SK-N-SH (cell line): ENCODE measurements at regions not wholly inside any gene's neighbourhood (a gene's known extent, or its start where the extent isn't known, plus 50 kb on each side); places are given as distances from the start of the nearest gene placed in this dataset.
A peak's percentile ranks its signal among the peaks of the same experiment; 100 is the strongest.

Source experiments
- CTCF ChIA-PET: fragments of 300-600, 350-600 bp; formaldehyde crosslinking; extraction: SDS; loops from one replicate; lab custom pipeline; 2021; lab: Yijun Ruan, JAX
- POLR2A ChIA-PET: fragments of 350-600 bp; sonication (Branson Sonifier 250); formaldehyde crosslinking; extraction: SDS; loops from one replicate; lab custom pipeline; 2020; ENCODE audit warnings: antibody characterized with exemption, inconsistent platforms; lab: Yijun Ruan, JAX
- DNase-seq: peaks from one replicate; pipeline ENCODE4 v3.0.0; 2012
- H2AFZ ChIP-seq: fragments of 200-600 bp; sonication (generic); 2 replicates; pipeline ENCODE4 v1.8.1; 2016; ENCODE audit warnings: antibody characterized with exemption, mild to moderate bottlenecking, low read depth
- H3F3A ChIP-seq: fragments of 200-600 bp; sonication (generic); replicated peaks from 2 replicates; pipeline ENCODE3; 2016; ENCODE audit warnings: antibody characterized with exemption, mild to moderate bottlenecking; ENCODE audit not compliant: insufficient read depth
- H3K27ac ChIP-seq, 2 experiments: fragments of 200-500 bp in 1 of 2; fragments of 200-600 bp in 1 of 2; sonication (Bioruptor generic) in 1 of 2; sonication (generic), shearing (Covaris generic) in 1 of 2; 2 replicates each; pipeline versions ENCODE4 v1.5.1 to v1.6.1; 2014 to 2016; ENCODE audit warnings: low read depth in 2 of 2, inconsistent platforms in 1 of 2, low read length in 1 of 2, mild to moderate bottlenecking in 1 of 2, mixed read lengths in 1 of 2
- H3K27me3 ChIP-seq: fragments of 200-600 bp; sonication (generic), shearing (Covaris generic); 2 replicates; pipeline ENCODE4 v1.6.1; 2016; ENCODE audit warnings: mixed run types; ENCODE audit not compliant: insufficient read depth
- H3K36me3 ChIP-seq, 2 experiments: fragments of 200-500 bp in 1 of 2; fragments of 200-600 bp in 1 of 2; sonication (Bioruptor generic) in 1 of 2; sonication (generic) in 1 of 2; replicated peaks in 1 of 2; 2 replicates each; pipeline versions ENCODE3 to v1.5.1; 2014 to 2016; ENCODE audit warnings: low read length in 1 of 2, mild to moderate bottlenecking in 1 of 2; ENCODE audit not compliant: insufficient read depth in 2 of 2, control insufficient read depth in 1 of 2
- H3K4me1 ChIP-seq, 2 experiments: fragments of 200-500 bp in 1 of 2; fragments of 200-600 bp in 1 of 2; sonication (Bioruptor generic) in 1 of 2; sonication (generic), shearing (Covaris generic) in 1 of 2; 2 replicates each; pipeline versions ENCODE4 v1.5.1 to v1.6.1; 2014 to 2016; ENCODE audit warnings: low read depth in 1 of 2, low read length in 1 of 2, mixed run types in 1 of 2; ENCODE audit not compliant: insufficient read depth in 2 of 2, control insufficient read depth in 1 of 2
- H3K4me2 ChIP-seq: fragments of 200-600 bp; sonication (generic), shearing (Covaris generic); 2 replicates; pipeline ENCODE4 v1.6.1; 2017; ENCODE audit warnings: mixed run types
- H3K4me3 ChIP-seq, 2 experiments: fragments of 200-500 bp in 1 of 2; fragments of 200-600 bp in 1 of 2; sonication (Bioruptor generic) in 1 of 2; sonication (generic), shearing (Covaris generic) in 1 of 2; 2 replicates each; pipeline versions ENCODE4 v1.5.1 to v1.8.1; 2014 to 2016; ENCODE audit warnings: low read depth in 2 of 2, inconsistent platforms in 1 of 2, low read length in 1 of 2, mild to moderate bottlenecking in 1 of 2, mixed read lengths in 1 of 2, moderate library complexity in 1 of 2
- H3K79me2 ChIP-seq: fragments of 200-600 bp; sonication (generic); 2 replicates; pipeline ENCODE4 v1.8.1; 2017; ENCODE audit warnings: mild to moderate bottlenecking; ENCODE audit not compliant: insufficient read depth
- H3K9ac ChIP-seq: fragments of 200-600 bp; sonication (generic); 2 replicates; pipeline ENCODE4 v1.6.1; 2017; ENCODE audit warnings: mixed run types
- H3K9me2 ChIP-seq: fragments of 200-600 bp; sonication (generic); 2 replicates; pipeline ENCODE4 v1.6.1; 2017; ENCODE audit warnings: mixed run types
- H3K9me3 ChIP-seq: fragments of 200-600 bp; sonication (generic); 2 replicates; pipeline ENCODE4 v1.6.1; 2017; ENCODE audit warnings: mixed run types, mild to moderate bottlenecking, moderate library complexity
- H4K20me1 ChIP-seq: fragments of 200-600 bp; sonication (generic); 2 replicates; pipeline ENCODE4 v1.6.1; 2017; ENCODE audit warnings: mild to moderate bottlenecking, mixed run types; ENCODE audit not compliant: insufficient read depth
- CHD2 ChIP-seq: fragments of 150-350 bp; IDR thresholded peaks from 2 replicates; pipeline ENCODE4 v1.6.1; 2018; ENCODE audit warnings: low read length; ENCODE audit not compliant: partially characterized antibody
- ELF1 ChIP-seq: IDR thresholded peaks from 2 replicates; pipeline ENCODE4 v1.4.0; 2012
- EP300 ChIP-seq, 2 experiments: IDR thresholded peaks; 2 replicates each; pipeline versions ENCODE4 v1.4.0 to v1.6.1; 2012; ENCODE audit warnings: borderline replicate concordance in 1 of 2, low read depth in 1 of 2, low read length in 1 of 2
- EZH2phosphoT487 ChIP-seq: fragments of 200-600 bp; sonication (generic); IDR thresholded peaks from 2 replicates; pipeline ENCODE4 v1.6.1; 2017; ENCODE audit warnings: low read depth, mixed run types, mild to moderate bottlenecking, antibody characterized with exemption, moderate library complexity, borderline replicate concordance
- FOSL2 ChIP-seq: IDR thresholded peaks from 2 replicates; pipeline ENCODE4 v1.4.0; 2012; ENCODE audit warnings: low read depth, mild to moderate bottlenecking, moderate library complexity, borderline replicate concordance
- FOXJ3 ChIP-seq: sonication (generic); formaldehyde crosslinking; IDR thresholded peaks from 2 replicates; pipeline ENCODE4 v1.5.1; 2020; ENCODE audit warnings: mild to moderate bottlenecking, missing genetic modification reagents
- GABPA ChIP-seq: IDR thresholded peaks from 2 replicates; pipeline ENCODE4 v1.4.0; 2012; ENCODE audit warnings: low read depth, mild to moderate bottlenecking
- NFIC ChIP-seq: IDR thresholded peaks from 2 replicates; pipeline ENCODE4 v1.4.0; 2012; ENCODE audit warnings: borderline replicate concordance
- NRF1 ChIP-seq: IDR thresholded peaks from 2 replicates; pipeline ENCODE4 v1.6.1; 2012; ENCODE audit warnings: low read depth, mild to moderate bottlenecking, low read length
- POLR2AphosphoS5 ChIP-seq: IDR thresholded peaks from 2 replicates; pipeline ENCODE4 v1.6.1; 2012; ENCODE audit warnings: low read depth, low read length
- RCOR1 ChIP-seq: fragments of 150-350 bp; IDR thresholded peaks from 2 replicates; pipeline ENCODE4 v1.6.1; 2017; ENCODE audit warnings: antibody characterized with exemption, low read length
- RFX5 ChIP-seq: IDR thresholded peaks from 2 replicates; pipeline ENCODE4 v1.6.1; 2012; ENCODE audit warnings: mild to moderate bottlenecking, improper control_type of control experiment, low read length
- RXRA ChIP-seq: IDR thresholded peaks from 2 replicates; pipeline ENCODE4 v1.4.0; 2012; ENCODE audit warnings: low read depth, mild to moderate bottlenecking, borderline replicate concordance
- SIN3A ChIP-seq: IDR thresholded peaks from 2 replicates; pipeline ENCODE4 v1.6.1; 2012; ENCODE audit warnings: low read depth, mild to moderate bottlenecking, low read length, moderate library complexity, borderline replicate concordance
- TCF12 ChIP-seq: IDR thresholded peaks from 2 replicates; pipeline ENCODE4 v1.4.0; 2012
- TEAD4 ChIP-seq: IDR thresholded peaks from 2 replicates; pipeline ENCODE4 v1.4.0; 2012; ENCODE audit warnings: mild to moderate bottlenecking, borderline replicate concordance; ENCODE audit not compliant: insufficient read depth
- WGBS: methylation state at CpG from one replicate; pipeline ENCODE4 v1.1.6; 2017; ENCODE audit warnings: low lambda C conversion rate; 5-methylcytosine and 5-hydroxymethylcytosine counted together
- TF ChIP-seq, protein P1 (sequence below): IDR thresholded peaks from 2 replicates; pipeline ENCODE4 v1.4.0; 2012; ENCODE audit warnings: low read depth, borderline replicate concordance
- TF ChIP-seq, protein P2 (sequence below): fragments of 150-350 bp; IDR thresholded peaks from 2 replicates; pipeline ENCODE4 v1.6.1; 2017; ENCODE audit warnings: antibody characterized with exemption, low read length, low read depth, borderline replicate concordance
- TF ChIP-seq, protein P3 (sequence below): IDR thresholded peaks from 2 replicates; pipeline ENCODE4; 2012
- TF ChIP-seq, protein P4 (sequence below): IDR thresholded peaks from 2 replicates; pipeline ENCODE4 v1.4.0; 2012; ENCODE audit warnings: low read depth, borderline replicate concordance

- TF ChIP-seq NRF1 (no peak), GABPA (no peak), RXRA (no peak), FOSL2 (no peak)
- TF ChIP-seq, protein P1, sequence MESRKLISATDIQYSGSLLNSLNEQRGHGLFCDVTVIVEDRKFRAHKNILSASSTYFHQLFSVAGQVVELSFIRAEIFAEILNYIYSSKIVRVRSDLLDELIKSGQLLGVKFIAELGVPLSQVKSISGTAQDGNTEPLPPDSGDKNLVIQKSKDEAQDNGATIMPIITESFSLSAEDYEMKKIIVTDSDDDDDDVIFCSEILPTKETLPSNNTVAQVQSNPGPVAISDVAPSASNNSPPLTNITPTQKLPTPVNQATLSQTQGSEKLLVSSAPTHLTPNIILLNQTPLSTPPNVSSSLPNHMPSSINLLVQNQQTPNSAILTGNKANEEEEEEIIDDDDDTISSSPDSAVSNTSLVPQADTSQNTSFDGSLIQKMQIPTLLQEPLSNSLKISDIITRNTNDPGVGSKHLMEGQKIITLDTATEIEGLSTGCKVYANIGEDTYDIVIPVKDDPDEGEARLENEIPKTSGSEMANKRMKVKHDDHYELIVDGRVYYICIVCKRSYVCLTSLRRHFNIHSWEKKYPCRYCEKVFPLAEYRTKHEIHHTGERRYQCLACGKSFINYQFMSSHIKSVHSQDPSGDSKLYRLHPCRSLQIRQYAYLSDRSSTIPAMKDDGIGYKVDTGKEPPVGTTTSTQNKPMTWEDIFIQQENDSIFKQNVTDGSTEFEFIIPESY = no peak
- TF ChIP-seq, all 33 proteins: peak for 0
These were observed 548.6 kb downstream of the KIF4B start (continued) for GRCh38 chr5:155562158-155562557.

GRCh38 chr5:155564541-155564940 lies 551.0 kb downstream of the KIF4B start:
- DNase-seq = no peak
- Histone ChIP-seq H3K27me3 (no peaks in the 10 kb centered on the region), H3K4me3 (no peak overlapping the region), H3K36me3 (no peaks in the 10 kb centered on the region), H3K9me2 (no peaks in the 10 kb centered on the region), H3F3A (no peaks in the 10 kb centered on the region), H4K20me1 (no peaks in the 10 kb centered on the region), H2AFZ (no peak overlapping the region), H3K4me2 (no peak overlapping the region)
- POLR2A ChIA-PET = no interaction called here
- CTCF ChIA-PET = no interaction called here
- no peak for TF ChIP-seq RFX5
- TF ChIP-seq CHD2 = no peak
- no peak for TF ChIP-seq SIN3A
- TF ChIP-seq POLR2AphosphoS5 = no peak
- no peak for TF ChIP-seq NRF1
- no peak for TF ChIP-seq NFIC
- TF ChIP-seq, protein P2, sequence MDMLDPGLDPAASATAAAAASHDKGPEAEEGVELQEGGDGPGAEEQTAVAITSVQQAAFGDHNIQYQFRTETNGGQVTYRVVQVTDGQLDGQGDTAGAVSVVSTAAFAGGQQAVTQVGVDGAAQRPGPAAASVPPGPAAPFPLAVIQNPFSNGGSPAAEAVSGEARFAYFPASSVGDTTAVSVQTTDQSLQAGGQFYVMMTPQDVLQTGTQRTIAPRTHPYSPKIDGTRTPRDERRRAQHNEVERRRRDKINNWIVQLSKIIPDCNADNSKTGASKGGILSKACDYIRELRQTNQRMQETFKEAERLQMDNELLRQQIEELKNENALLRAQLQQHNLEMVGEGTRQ = no peak
- TF ChIP-seq, all 33 proteins: peak for 0
- Histone ChIP-seq H3K4me1 (no peaks in the 10 kb centered on the region), H3K9me3 (no peaks in the 10 kb centered on the region), H3K27ac (no peak overlapping the region), H3K79me2 (no peaks in the 10 kb centered on the region), H3K9ac (no peak overlapping the region)
- 48% methylated on average over 12 of the region's 12 CpGs for WGBS

DNA sequence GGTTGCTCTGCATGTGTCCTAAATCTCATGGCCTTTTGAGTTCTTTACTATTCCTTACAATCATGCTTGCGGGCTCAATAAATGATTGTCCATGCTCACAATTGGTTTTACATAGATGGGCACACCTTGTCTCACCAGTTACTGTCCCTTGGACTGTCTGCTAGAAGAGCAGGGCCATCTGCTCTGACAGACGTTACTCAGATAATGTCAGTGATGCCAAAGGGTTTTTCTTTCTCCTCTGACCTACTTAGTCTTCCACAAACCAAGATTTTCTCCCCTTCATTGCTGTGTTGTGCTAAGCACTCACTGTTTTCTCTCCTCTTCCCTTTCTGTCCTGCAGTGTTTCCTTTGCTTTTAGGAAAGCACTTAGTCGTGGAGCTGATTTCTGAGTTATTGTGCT lies 562.3 kb downstream of the KIF4B start:
- peaks cover 0 to 4% of the 10 kb centered on the region in 2 experiments; a peak in 1 of 4 replicates for H3K4me1 ChIP-seq
- H3K79me2 ChIP-seq = no peaks in the 10 kb centered on the region
- CTCF ChIA-PET = interaction anchor here (1.5 kb wide), 1 partner anchor 16 kb away, joined by 3 read pairs; no protein-coding TSS in a partner anchor
- H3K9me2 ChIP-seq = no peaks in the 10 kb centered on the region
- no peaks in the 10 kb centered on the region for H4K20me1 ChIP-seq
- H2AFZ ChIP-seq = no peak overlapping the region
- H3K36me3 ChIP-seq = no peaks in the 10 kb centered on the region
- no peak overlapping the region for H3K9ac ChIP-seq
- H3K4me3 ChIP-seq = no peak overlapping the region
- peak; percentile 15 for DNase-seq
- POLR2A ChIA-PET = no interaction called here
- 4% methylated on average over 3 of the region's 3 CpGs for WGBS
- no peak overlapping the region for H3K4me2 ChIP-seq
- no peaks in the 10 kb centered on the region for H3K9me3 ChIP-seq
- H3F3A ChIP-seq = no peaks in the 10 kb centered on the region
- H3K27me3 ChIP-seq = no peaks in the 10 kb centered on the region
- peak overlapping the region in 1 of 2 experiments; percentile 34; a peak in 1 of 4 replicates for H3K27ac ChIP-seq
- TF ChIP-seq EZH2phosphoT487 = no peak
- TF ChIP-seq GABPA = no peak
- TF ChIP-seq RCOR1 = no peak
- no peak for TF ChIP-seq TEAD4
- no peak for TF ChIP-seq EP300 (IDR thresholded peaks at IDR 0.05; ENCODE audit: borderline replicate concordance in 1 of 2, low read depth in 1 of 2, low read length in 1 of 2)
- TF ChIP-seq, protein P3, sequence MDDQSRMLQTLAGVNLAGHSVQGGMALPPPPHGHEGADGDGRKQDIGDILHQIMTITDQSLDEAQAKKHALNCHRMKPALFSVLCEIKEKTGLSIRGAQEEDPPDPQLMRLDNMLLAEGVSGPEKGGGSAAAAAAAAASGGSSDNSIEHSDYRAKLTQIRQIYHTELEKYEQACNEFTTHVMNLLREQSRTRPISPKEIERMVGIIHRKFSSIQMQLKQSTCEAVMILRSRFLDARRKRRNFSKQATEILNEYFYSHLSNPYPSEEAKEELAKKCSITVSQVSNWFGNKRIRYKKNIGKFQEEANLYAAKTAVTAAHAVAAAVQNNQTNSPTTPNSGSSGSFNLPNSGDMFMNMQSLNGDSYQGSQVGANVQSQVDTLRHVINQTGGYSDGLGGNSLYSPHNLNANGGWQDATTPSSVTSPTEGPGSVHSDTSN = no peak
- TF ChIP-seq, protein P2 = no peak
- no peak for TF ChIP-seq ELF1
- TF ChIP-seq, protein P4, sequence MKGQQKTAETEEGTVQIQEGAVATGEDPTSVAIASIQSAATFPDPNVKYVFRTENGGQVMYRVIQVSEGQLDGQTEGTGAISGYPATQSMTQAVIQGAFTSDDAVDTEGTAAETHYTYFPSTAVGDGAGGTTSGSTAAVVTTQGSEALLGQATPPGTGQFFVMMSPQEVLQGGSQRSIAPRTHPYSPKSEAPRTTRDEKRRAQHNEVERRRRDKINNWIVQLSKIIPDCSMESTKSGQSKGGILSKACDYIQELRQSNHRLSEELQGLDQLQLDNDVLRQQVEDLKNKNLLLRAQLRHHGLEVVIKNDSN = no peak
- no peak for TF ChIP-seq SIN3A
- no peak for TF ChIP-seq FOXJ3 (CRISPR knock-in tag)
- TF ChIP-seq TCF12 = no peak
